GM12878 (cell line): ENCODE measurements at regions not wholly inside any gene's neighbourhood (a gene's known extent, or its start where the extent isn't known, plus 50 kb on each side); places are given as distances from the start of the nearest gene placed in this dataset.

Experiments
- ATAC-seq: fragments of 200-7000 bp; cut with Tn5 transposase; 3 replicates; pipeline ENCODE4 v1.9.1; 2020; ENCODE audit warnings: mild to moderate bottlenecking, moderate library complexity
- BruUV-seq: library from RNA; stranded (reverse); fragments of 400-500 nt; replicated peaks from 2 replicates; lab custom pipeline; 2021; lab: Mats Ljungman, UMichigan
- CTCF ChIA-PET: fragments of 300-600 bp; sonication (Branson Sonifier 250); formaldehyde crosslinking; extraction: SDS; loops from one replicate; lab custom pipeline; 2021; ENCODE audit warnings: inconsistent platforms; lab: Yijun Ruan, JAX
- POLR2A ChIA-PET: fragments of 350-600 bp; formaldehyde crosslinking; extraction: SDS; loops from one replicate; lab custom pipeline; 2021; ENCODE audit warnings: inconsistent platforms; lab: Charles Lee
- RAD21 ChIA-PET: fragments of 300-600 bp; sonication (Branson Sonifier 250); formaldehyde crosslinking; loops from one replicate; lab custom pipeline; 2023; ENCODE audit warnings: antibody characterized with exemption; ENCODE audit not compliant: unreplicated experiment; lab: Charles Lee
- SMC1A ChIA-PET: fragments of 300-600 bp; sonication (Branson Sonifier 250); formaldehyde crosslinking; loops from one replicate; lab custom pipeline; 2023; ENCODE audit not compliant: unreplicated experiment, uncharacterized antibody; lab: Charles Lee
- DNase-seq: peaks from one replicate; pipeline ENCODE4 v3.0.0-alpha.2; 2011; ENCODE audit warnings: low read depth, low spot score
- FAIRE-seq: peaks from 3 replicates; lab custom pipeline; 2011; peaks lifted over from hg19 to GRCh38; lab: Jason Lieb, UNC
- H2AFZ ChIP-seq: 2 replicates; pipeline ENCODE4 v1.6.0; 2011; ENCODE audit warnings: low read depth, low read length, control low read depth; ENCODE audit not compliant: control insufficient read depth
- H3K27ac ChIP-seq: 2 replicates; pipeline ENCODE4 v1.5.1; 2011; ENCODE audit warnings: control low read depth; ENCODE audit not compliant: control insufficient read depth, insufficient read depth
- H3K27me3 ChIP-seq, 2 experiments: replicated peaks in 1 of 2; 2 replicates each; pipeline versions ENCODE4 v1.6.0 to v1.6.1; 2011; ENCODE audit warnings: low read length in 1 of 2; ENCODE audit not compliant: control insufficient read depth in 2 of 2, insufficient read depth in 2 of 2
- H3K36me3 ChIP-seq, 2 experiments: 2 replicates each; pipeline ENCODE4 v1.5.1; 2011; ENCODE audit warnings: low read length in 1 of 2; ENCODE audit not compliant: control insufficient read depth in 2 of 2, insufficient read depth in 2 of 2
- H3K4me1 ChIP-seq: 2 replicates; pipeline ENCODE4 v1.6.1; 2011; ENCODE audit warnings: mild to moderate bottlenecking, low read length, moderate library complexity, mixed read lengths; ENCODE audit not compliant: control insufficient read depth, insufficient read depth
- H3K4me2 ChIP-seq: 2 replicates; pipeline ENCODE4 v1.6.0; 2011; ENCODE audit warnings: control low read depth; ENCODE audit not compliant: control insufficient read depth, insufficient read depth
- H3K4me3 ChIP-seq: fragments of 200-600 bp; sonication (generic); 2 replicates; pipeline ENCODE4 v1.5.1; 2016
- H3K79me2 ChIP-seq: 2 replicates; pipeline ENCODE4 v1.6.0; 2011; ENCODE audit warnings: low read length; ENCODE audit not compliant: control insufficient read depth, insufficient read depth
- H3K9ac ChIP-seq: 2 replicates; pipeline ENCODE4 v1.8.0; 2011; ENCODE audit warnings: low read length, control low read depth, mixed read lengths; ENCODE audit not compliant: control insufficient read depth, insufficient read depth
- H3K9me3 ChIP-seq: replicated peaks from 3 replicates; pipeline ENCODE4 v1.5.1; 2011; ENCODE audit warnings: mild to moderate bottlenecking, low read length; ENCODE audit not compliant: control insufficient read depth, insufficient read depth
- H4K20me1 ChIP-seq: 2 replicates; pipeline ENCODE4 v1.6.0; 2011; ENCODE audit not compliant: control insufficient read depth, insufficient read depth
- BCLAF1 ChIP-seq: fragments of 450-650 bp; IDR thresholded peaks from 2 replicates; pipeline ENCODE4 v1.6.1; 2017; ENCODE audit warnings: antibody characterized with exemption, mild to moderate bottlenecking, moderate library complexity
- BMI1 ChIP-seq: fragments of 450-650 bp; IDR thresholded peaks from 2 replicates; pipeline ENCODE4 v1.6.1; 2016; ENCODE audit warnings: mild to moderate bottlenecking, moderate library complexity, borderline replicate concordance
- CBX3 ChIP-seq: fragments of 200-600 bp; sonication (generic); IDR thresholded peaks from 2 replicates; pipeline ENCODE4 v1.6.1; 2016; ENCODE audit warnings: low read depth, borderline replicate concordance
- DPF2 ChIP-seq: fragments of 450-650 bp; IDR thresholded peaks from 2 replicates; pipeline ENCODE4 v1.6.1; 2017; ENCODE audit warnings: mild to moderate bottlenecking
- EED ChIP-seq: sonication (generic); IDR thresholded peaks from 2 replicates; pipeline ENCODE4 v1.6.1; 2016; ENCODE audit warnings: antibody characterized with exemption, low read depth
- IKZF1 ChIP-seq: fragments of 450-650 bp; conservative IDR thresholded peaks from 2 replicates; pipeline ENCODE4 v1.6.1; 2017; ENCODE audit warnings: antibody characterized with exemption, mild to moderate bottlenecking
- JUNB ChIP-seq: IDR thresholded peaks from 2 replicates; pipeline ENCODE4 v1.6.1; 2016; ENCODE audit warnings: antibody characterized with exemption, mild to moderate bottlenecking
- KDM1A ChIP-seq: fragments of 200-600 bp; sonication (generic); IDR thresholded peaks from 2 replicates; pipeline ENCODE4 v1.6.1; 2016; ENCODE audit warnings: borderline replicate concordance
- MEF2B ChIP-seq: fragments of 450-650 bp; IDR thresholded peaks from 2 replicates; pipeline ENCODE4 v1.6.1; 2018; ENCODE audit warnings: mild to moderate bottlenecking, moderate library complexity; ENCODE audit not compliant: partially characterized antibody, poor library complexity, severe bottlenecking
- NFIC ChIP-seq: IDR thresholded peaks from 2 replicates; pipeline ENCODE4 v1.6.1; 2012; ENCODE audit warnings: low read depth, mild to moderate bottlenecking, inconsistent platforms, low read length, moderate library complexity
- POLR2A ChIP-seq: IDR thresholded peaks from 2 replicates; pipeline ENCODE4 v1.6.1; 2011; ENCODE audit warnings: low read depth, mild to moderate bottlenecking, low read length
- WRNIP1 ChIP-seq: IDR thresholded peaks from 2 replicates; pipeline ENCODE4 v1.6.1; 2011; ENCODE audit warnings: low read depth, low read length, improper control_type of control experiment, borderline replicate concordance
- YY1 ChIP-seq: IDR thresholded peaks from 2 replicates; pipeline ENCODE4 v1.6.1; 2011; ENCODE audit warnings: low read depth, mild to moderate bottlenecking, low read length
- ZBTB4 ChIP-seq: fragments of 450-650 bp; formaldehyde crosslinking; IDR thresholded peaks from 2 replicates; pipeline ENCODE4 v1.4.0; 2022; ENCODE audit warnings: mild to moderate bottlenecking, moderate library complexity
- WGBS: methylation state at CpG from one replicate; pipeline ENCODE4 v1.1.6; 2016; ENCODE audit warnings: low lambda C conversion rate; ENCODE audit not compliant: insufficient replicate concordance, insufficient coverage; ENCODE audit errors: missing lambda C conversion rate; 5-methylcytosine and 5-hydroxymethylcytosine counted together
- in situ Hi-C: fragments of 300-500 bp; cut with MboI; formaldehyde crosslinking; loops from 9 replicates; pipeline ENCODE4 v1.14.3; 2018; ENCODE audit warnings: mixed read lengths
- intact Hi-C: fragments of 100-400 bp; cut with micrococcal nuclease; formaldehyde crosslinking; loops from one replicate; pipeline ENCODE4 v1.14.2; 2022; ENCODE audit not compliant: unreplicated experiment
- TF ChIP-seq, protein P1 (sequence below): fragments of 450-650 bp; IDR thresholded peaks from 2 replicates; pipeline ENCODE4 v1.6.1; 2017; ENCODE audit warnings: low read depth, mild to moderate bottlenecking, moderate library complexity
- TF ChIP-seq, protein P2 (sequence below): IDR thresholded peaks from 2 replicates; pipeline ENCODE4 v1.6.1; 2011; ENCODE audit warnings: borderline replicate concordance, low read depth, mild to moderate bottlenecking, moderate library complexity, low read length; ENCODE audit not compliant: insufficient read depth, poor library complexity, severe bottlenecking

GRCh38 chr4:67380154-67380553, 165.1 kb downstream of the CENPC start (continued):
- TF ChIP-seq, protein P1, sequence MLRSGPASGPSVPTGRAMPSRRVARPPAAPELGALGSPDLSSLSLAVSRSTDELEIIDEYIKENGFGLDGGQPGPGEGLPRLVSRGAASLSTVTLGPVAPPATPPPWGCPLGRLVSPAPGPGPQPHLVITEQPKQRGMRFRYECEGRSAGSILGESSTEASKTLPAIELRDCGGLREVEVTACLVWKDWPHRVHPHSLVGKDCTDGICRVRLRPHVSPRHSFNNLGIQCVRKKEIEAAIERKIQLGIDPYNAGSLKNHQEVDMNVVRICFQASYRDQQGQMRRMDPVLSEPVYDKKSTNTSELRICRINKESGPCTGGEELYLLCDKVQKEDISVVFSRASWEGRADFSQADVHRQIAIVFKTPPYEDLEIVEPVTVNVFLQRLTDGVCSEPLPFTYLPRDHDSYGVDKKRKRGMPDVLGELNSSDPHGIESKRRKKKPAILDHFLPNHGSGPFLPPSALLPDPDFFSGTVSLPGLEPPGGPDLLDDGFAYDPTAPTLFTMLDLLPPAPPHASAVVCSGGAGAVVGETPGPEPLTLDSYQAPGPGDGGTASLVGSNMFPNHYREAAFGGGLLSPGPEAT = no peak
- TF ChIP-seq WRNIP1 = no peak
- TF ChIP-seq, protein P2, sequence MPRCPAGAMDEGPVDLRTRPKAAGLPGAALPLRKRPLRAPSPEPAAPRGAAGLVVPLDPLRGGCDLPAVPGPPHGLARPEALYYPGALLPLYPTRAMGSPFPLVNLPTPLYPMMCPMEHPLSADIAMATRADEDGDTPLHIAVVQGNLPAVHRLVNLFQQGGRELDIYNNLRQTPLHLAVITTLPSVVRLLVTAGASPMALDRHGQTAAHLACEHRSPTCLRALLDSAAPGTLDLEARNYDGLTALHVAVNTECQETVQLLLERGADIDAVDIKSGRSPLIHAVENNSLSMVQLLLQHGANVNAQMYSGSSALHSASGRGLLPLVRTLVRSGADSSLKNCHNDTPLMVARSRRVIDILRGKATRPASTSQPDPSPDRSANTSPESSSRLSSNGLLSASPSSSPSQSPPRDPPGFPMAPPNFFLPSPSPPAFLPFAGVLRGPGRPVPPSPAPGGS = no peak
- TF ChIP-seq, all 136 proteins: peak for 0

DNA sequence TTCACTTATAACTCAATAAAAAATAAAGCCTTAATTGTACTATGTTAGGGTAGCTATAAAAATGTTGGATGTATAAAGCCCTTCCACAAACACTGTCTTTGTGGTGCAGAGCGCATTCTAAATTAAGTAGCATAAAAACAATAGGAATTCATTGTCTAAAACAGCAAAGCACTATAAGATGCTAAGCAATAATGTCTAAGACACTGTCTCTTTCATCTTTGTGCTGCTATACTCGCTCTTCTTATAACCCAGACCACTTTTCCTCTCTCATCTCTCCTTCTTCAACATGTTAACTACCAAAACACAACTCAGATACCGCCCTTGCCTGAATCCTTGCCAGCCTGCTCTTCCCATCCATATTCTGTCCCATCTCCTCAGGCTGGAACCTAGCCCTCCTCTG, 170.0 kb downstream of the CENPC start:
- CTCF ChIA-PET = interaction anchor here (2.2 kb wide), 1 partner anchor 18 kb away, joined by 6 read pairs; no protein-coding TSS in a partner anchor
- Histone ChIP-seq H3K9me3 (no peaks in the 10 kb centered on the region), H4K20me1 (no peaks in the 10 kb centered on the region), H2AFZ (no peak overlapping the region), H3K27ac (no peak overlapping the region), H3K4me2 (no peak overlapping the region), H3K9ac (no peak overlapping the region), H3K4me3 (no peak overlapping the region), H3K4me1 (no peaks in the 10 kb centered on the region), H3K36me3 (no peaks in the 10 kb centered on the region), H3K79me2 (no peaks in the 10 kb centered on the region), H3K27me3 (no peaks in the 10 kb centered on the region; a peak in 1 of 4 replicates)
- SMC1A ChIA-PET = no interaction called here
- RAD21 ChIA-PET = no interaction called here
- no peak for ATAC-seq
- FAIRE-seq = no peak
- WGBS = 4% methylated on average over 3 of the region's 3 CpGs
- intact Hi-C loops (no loop called here), in situ Hi-C loops (no loop called here)
- no peak for DNase-seq
- POLR2A ChIA-PET = no interaction called here
- BruUV-seq = no TSS peak
- no peak for TF ChIP-seq ZBTB4 (CRISPR knock-in tag)
- TF ChIP-seq YY1 = no peak
- TF ChIP-seq DPF2 = no peak
- TF ChIP-seq EED = no peak
- TF ChIP-seq POLR2A = no peak
- no peak for TF ChIP-seq MEF2B
- TF ChIP-seq JUNB = no peak
- TF ChIP-seq BCLAF1 = no peak
- no peak for TF ChIP-seq IKZF1
- TF ChIP-seq NFIC = no peak
- TF ChIP-seq CBX3 = no peak
- no peak for TF ChIP-seq KDM1A
- no peak for TF ChIP-seq BMI1
